ENCODE measurements at regions not wholly inside any gene's neighbourhood (a gene's known extent, or its start where the extent isn't known, plus 50 kb on each side); places are given as distances from the start of the nearest gene placed in this dataset.
"Not testable (repeated sequence)": the region's sequence is repeated elsewhere in the genome, so short reads cannot be mapped to it uniquely, and the experiment has no call there.

- no peak for TF ChIP-seq CTCF (IDR thresholded peaks at IDR 0.05; ENCODE audit: borderline replicate concordance)
- H3K9me3 ChIP-seq (replicated peaks) = no peaks in the 10 kb centered on the region
- H3K27me3 ChIP-seq (ENCODE audit: low read depth) = no peaks in the 10 kb centered on the region
- DNase-seq = no peak
- H3K27ac ChIP-seq (replicated peaks) = no peak overlapping the region
- no peaks in the 10 kb centered on the region for H3K4me1 ChIP-seq
- intact Hi-C loops (cut with micrococcal nuclease) = no loop called here
- no peaks in the 10 kb centered on the region for H3K36me3 ChIP-seq
- no peak overlapping the region for H3K4me3 ChIP-seq
Measured at GRCh38 chrX:22855693-22856092, 144.1 kb upstream of the DDX53 start.

GRCh38 chrX:22859642-22860041 is 140.1 kb upstream of the DDX53 start:
- H3K9me3 ChIP-seq (replicated peaks) = no peaks in the 10 kb centered on the region
- H3K27me3 ChIP-seq (ENCODE audit: low read depth) = no peaks in the 10 kb centered on the region
- H3K36me3 ChIP-seq = no peaks in the 10 kb centered on the region
- TF ChIP-seq CTCF (IDR thresholded peaks at IDR 0.05; ENCODE audit: borderline replicate concordance) = no peak
- intact Hi-C loops (cut with micrococcal nuclease) = no loop called here
- no peak for DNase-seq
- no peak overlapping the region for H3K27ac ChIP-seq (replicated peaks)
- H3K4me3 ChIP-seq = no peak overlapping the region
- H3K4me1 ChIP-seq = no peaks in the 10 kb centered on the region

- H3K4me1 ChIP-seq, H3K4me3 ChIP-seq: not testable (repeated sequence)
Measured at GRCh38 chrX:22866801-22867200, 133.0 kb upstream of the DDX53 start.

GRCh38 chrX:22882543-22882942 is 117.2 kb upstream of the DDX53 start:
- no peak for TF ChIP-seq CTCF (IDR thresholded peaks at IDR 0.05; ENCODE audit: borderline replicate concordance)
- H3K36me3 ChIP-seq = no peaks in the 10 kb centered on the region
- no peak for DNase-seq
- no peak overlapping the region for H3K4me3 ChIP-seq
- H3K27me3 ChIP-seq (ENCODE audit: low read depth) = no peaks in the 10 kb centered on the region
- intact Hi-C loops (cut with micrococcal nuclease) = no loop called here
- H3K27ac ChIP-seq (replicated peaks) = no peak overlapping the region
- no peaks in the 10 kb centered on the region for H3K4me1 ChIP-seq
- H3K9me3 ChIP-seq (replicated peaks) = no peaks in the 10 kb centered on the region

More at GRCh38 chrX:22866801-22867200, 133.0 kb upstream of the DDX53 start:
- H3K9me3 ChIP-seq (replicated peaks); H3K36me3 ChIP-seq; H3K27ac ChIP-seq (replicated peaks); H3K27me3 ChIP-seq (ENCODE audit: low read depth); DNase-seq; intact Hi-C loops (cut with micrococcal nuclease): not testable (repeated sequence)

GRCh38 chrX:22889819-22890218 is 109.9 kb upstream of the DDX53 start:
- H3K4me3 ChIP-seq = no peak overlapping the region
- H3K9me3 ChIP-seq (replicated peaks) = no peaks in the 10 kb centered on the region
- H3K27me3 ChIP-seq (ENCODE audit: low read depth) = no peaks in the 10 kb centered on the region
- no peak for DNase-seq
- TF ChIP-seq CTCF (IDR thresholded peaks at IDR 0.05; ENCODE audit: borderline replicate concordance) = no peak
- intact Hi-C loops (cut with micrococcal nuclease) = no loop called here
- no peak overlapping the region for H3K27ac ChIP-seq (replicated peaks)
- H3K36me3 ChIP-seq = no peaks in the 10 kb centered on the region
- no peaks in the 10 kb centered on the region for H3K4me1 ChIP-seq

- Histone ChIP-seq H3K4me3 (no peak overlapping the region), H3K27me3 (ENCODE audit: low read depth) (no peaks in the 10 kb centered on the region), H3K27ac (replicated peaks) (no peak overlapping the region), H3K4me1 (no peaks in the 10 kb centered on the region), H3K9me3 (replicated peaks) (no peaks in the 10 kb centered on the region), H3K36me3 (no peaks in the 10 kb centered on the region)
- no peak for TF ChIP-seq CTCF (IDR thresholded peaks at IDR 0.05; ENCODE audit: borderline replicate concordance)
- no peak for DNase-seq
- intact Hi-C loops (cut with micrococcal nuclease) = no loop called here
Measured at GRCh38 chrX:22912616-22913015, 87.1 kb upstream of the DDX53 start.
